ENCODE measurements at regions not wholly inside any gene's neighbourhood (a gene's known extent, or its start where the extent isn't known, plus 50 kb on each side); places are given as distances from the start of the nearest gene placed in this dataset.

DNA sequence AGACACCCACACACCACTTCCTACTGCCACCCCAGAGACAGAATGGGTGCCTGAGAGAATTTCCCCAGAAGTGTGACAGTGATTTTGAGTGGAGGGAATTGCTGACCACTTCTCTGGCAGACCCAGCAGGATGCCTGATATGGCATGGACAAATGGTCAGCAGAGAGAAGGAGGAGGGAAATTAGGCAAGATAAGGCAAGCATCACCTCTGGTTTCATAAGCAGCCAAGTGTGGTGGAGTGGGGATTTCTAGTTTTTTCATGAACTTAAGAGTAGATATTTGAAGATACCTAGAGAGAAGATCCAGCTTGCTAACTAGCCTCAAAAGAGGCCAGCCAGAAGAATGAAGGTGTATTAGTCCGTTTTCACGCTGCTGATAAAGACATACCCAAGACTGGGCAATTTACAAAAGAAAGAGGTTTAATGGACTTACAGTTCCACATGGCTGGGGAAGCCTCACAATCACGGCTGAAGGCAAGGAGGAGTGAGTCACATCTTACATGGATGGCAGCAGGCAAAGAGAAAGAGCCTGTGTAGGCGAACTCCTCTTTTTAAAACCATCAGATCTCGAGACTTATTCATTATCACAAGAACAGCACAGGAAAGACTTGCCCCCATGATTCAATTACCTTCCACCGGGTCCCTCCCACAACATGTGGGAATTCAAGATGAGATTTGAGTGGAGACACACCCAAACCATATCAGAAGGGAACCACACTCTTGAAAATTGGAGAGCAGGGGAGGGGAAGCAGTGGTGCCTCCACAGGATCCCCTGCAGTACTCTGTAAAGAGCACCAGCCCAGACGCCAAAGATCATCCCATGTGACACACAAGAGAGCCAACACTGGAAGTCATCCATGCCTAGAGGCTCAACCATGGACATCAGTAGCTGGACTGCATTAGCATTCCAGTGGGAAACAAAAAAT lies 64.2 kb downstream of the RBM43 start:
- ATAC-seq: no peak
- H3K27ac ChIP-seq: no peak overlapping the region
- H3K4me3 ChIP-seq: no peak overlapping the region
- 81 to 94% methylated on average over 6 to 7 of the region's 7 CpGs for WGBS, 2 donors (ENCODE audit: low coverage in 1 of 2)
- TF ChIP-seq POLR2AphosphoS5 (IDR thresholded peaks at IDR 0.05) (no peak), CTCF (IDR thresholded peaks at IDR 0.05) (no peak), EP300 (IDR thresholded peaks at IDR 0.05) (no peak), POLR2A (IDR thresholded peaks at IDR 0.05) (no peak)
- no peaks in the 10 kb centered on the region for H3K27me3 ChIP-seq
- H3K4me1 ChIP-seq: no peaks in the 10 kb centered on the region
- no peaks in the 10 kb centered on the region for H3K9me3 ChIP-seq
- no peaks in the 10 kb centered on the region for H3K36me3 ChIP-seq

DNA sequence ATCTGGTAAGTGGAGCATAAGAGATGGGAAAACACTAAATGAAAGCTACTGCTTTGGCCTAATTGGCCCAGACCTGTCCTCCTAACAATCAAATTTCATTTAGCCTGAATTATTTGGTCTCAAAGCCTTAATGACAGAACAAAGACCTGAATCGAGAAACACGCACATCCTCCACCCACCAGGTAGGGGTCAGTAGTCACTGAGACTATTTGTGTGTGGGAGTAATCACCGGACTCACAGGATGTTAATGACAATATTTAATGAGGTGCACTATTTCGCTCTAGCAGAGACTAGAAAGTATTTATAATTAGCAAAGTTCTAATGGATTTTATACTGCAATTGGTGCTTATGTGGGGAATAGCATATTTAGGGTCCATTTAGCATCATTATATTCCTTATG lies 68.1 kb downstream of the RBM43 start:
- 74 to 90% methylated on average over 4 of the region's 4 CpGs for WGBS, 2 donors (ENCODE audit: low coverage in 1 of 2)
- H3K4me1 ChIP-seq: no peaks in the 10 kb centered on the region
- no peaks in the 10 kb centered on the region for H3K9me3 ChIP-seq
- no peak overlapping the region for H3K27ac ChIP-seq
- ATAC-seq: no peak
- H3K36me3 ChIP-seq: no peaks in the 10 kb centered on the region
- H3K27me3 ChIP-seq: no peaks in the 10 kb centered on the region
- H3K4me3 ChIP-seq: no peak overlapping the region
- TF ChIP-seq POLR2AphosphoS5 (IDR thresholded peaks at IDR 0.05) (no peak), CTCF (IDR thresholded peaks at IDR 0.05) (no peak), POLR2A (IDR thresholded peaks at IDR 0.05) (no peak), EP300 (IDR thresholded peaks at IDR 0.05) (no peak)

GRCh38 chr2:151192681-151193080 lies 69.0 kb downstream of the RBM43 start:
- no peak overlapping the region for H3K27ac ChIP-seq
- ATAC-seq: no peak
- no peaks in the 10 kb centered on the region for H3K9me3 ChIP-seq
- H3K27me3 ChIP-seq: no peaks in the 10 kb centered on the region
- TF ChIP-seq POLR2A (IDR thresholded peaks at IDR 0.05): no peak
- TF ChIP-seq EP300 (IDR thresholded peaks at IDR 0.05): no peak
- no peak for TF ChIP-seq CTCF (IDR thresholded peaks at IDR 0.05)
- TF ChIP-seq POLR2AphosphoS5 (IDR thresholded peaks at IDR 0.05): no peak
- 83 to 100% methylated on average over 1 to 2 of the region's 2 CpGs for WGBS, 2 donors (ENCODE audit: low coverage in 1 of 2)
- no peaks in the 10 kb centered on the region for H3K4me1 ChIP-seq
- H3K4me3 ChIP-seq: no peak overlapping the region
- no peaks in the 10 kb centered on the region for H3K36me3 ChIP-seq

- Histone ChIP-seq H3K36me3 (no peaks in the 10 kb centered on the region), H3K4me1 (no peaks in the 10 kb centered on the region), H3K27me3 (no peaks in the 10 kb centered on the region), H3K9me3 (no peaks in the 10 kb centered on the region), H3K27ac (no peak overlapping the region), H3K4me3 (no peak overlapping the region)
- 65 to 83% methylated on average over 1 to 2 of the region's 2 CpGs for WGBS, 2 donors (ENCODE audit: low coverage in 1 of 2)
- TF ChIP-seq CTCF (IDR thresholded peaks at IDR 0.05): no peak
- TF ChIP-seq POLR2A (IDR thresholded peaks at IDR 0.05): no peak
- TF ChIP-seq POLR2AphosphoS5 (IDR thresholded peaks at IDR 0.05): no peak
- TF ChIP-seq EP300 (IDR thresholded peaks at IDR 0.05): no peak
- no peak for ATAC-seq
Measured at GRCh38 chr2:151191001-151191400, 70.7 kb downstream of the RBM43 start.

- ATAC-seq: no peak
- Histone ChIP-seq H3K27me3 (no peaks in the 10 kb centered on the region), H3K36me3 (no peaks in the 10 kb centered on the region), H3K4me1 (no peaks in the 10 kb centered on the region), H3K4me3 (no peak overlapping the region), H3K9me3 (no peaks in the 10 kb centered on the region), H3K27ac (no peak overlapping the region)
- no peak for TF ChIP-seq POLR2AphosphoS5 (IDR thresholded peaks at IDR 0.05)
- TF ChIP-seq CTCF (IDR thresholded peaks at IDR 0.05): no peak
- no peak for TF ChIP-seq EP300 (IDR thresholded peaks at IDR 0.05)
- 78 to 80% methylated on average over 3 of the region's 3 CpGs for WGBS, 2 donors (ENCODE audit: low coverage in 1 of 2)
Measured at GRCh38 chr2:151189125-151189524, 72.5 kb downstream of the RBM43 start.

All from gastroesophageal sphincter (tissue), 4 donors.